Heart left ventricle (tissue), 16 donors: ENCODE measurements at regions not wholly inside any gene's neighbourhood (a gene's known extent, or its start where the extent isn't known, plus 50 kb on each side); places are given as distances from the start of the nearest gene placed in this dataset.
"Not testable (repeated sequence)": the region's sequence is repeated elsewhere in the genome, so short reads cannot be mapped to it uniquely, and the experiment has no call there.

Experiments used
- ATAC-seq, 4 donors: fragments of 200-7000 bp; cut with Tn5 transposase; one replicate each; pipeline ENCODE4 v1.9.1; 2020 to 2022; ENCODE audit warnings: moderate library complexity in 4 of 4, mild to moderate bottlenecking in 3 of 4, moderate number of reproducible peaks in 1 of 4
- DNase-seq, 5 donors: peaks; one replicate each; pipeline ENCODE4 v3.0.0-alpha.2; 2020
- H3K27ac ChIP-seq, 12 donors: fragments of 200-600 bp; sonication (generic) in 4 of 12; one replicate each; pipeline versions ENCODE4 v1.5.0 to v1.8.0; 2016 to 2022; ENCODE audit warnings: mild to moderate bottlenecking in 2 of 12
- H3K27me3 ChIP-seq, 9 donors: fragments of 200-600 bp; sonication (generic) in 2 of 9; one replicate each; pipeline versions ENCODE4 v1.5.1 to v1.8.0; 2016 to 2022; ENCODE audit warnings: mild to moderate bottlenecking in 3 of 9
- H3K36me3 ChIP-seq, 9 donors: fragments of 200-600 bp; sonication (generic) in 2 of 9; one replicate each; pipeline versions ENCODE4 v1.5.0 to v1.8.0; 2018 to 2022; ENCODE audit warnings: mild to moderate bottlenecking in 2 of 9
- H3K4me1 ChIP-seq, 12 donors: fragments of 200-600 bp; sonication (generic) in 4 of 12; one replicate each; pipeline versions ENCODE4 v1.5.0 to v1.8.0; 2016 to 2022; ENCODE audit warnings: mild to moderate bottlenecking in 3 of 12
- H3K4me3 ChIP-seq, 12 donors: fragments of 200-600 bp; sonication (generic) in 4 of 12; one replicate each; pipeline versions ENCODE4 v1.5.0 to v1.8.0; 2017 to 2022; ENCODE audit warnings: mild to moderate bottlenecking in 9 of 12, moderate library complexity in 4 of 12
- H3K9me3 ChIP-seq, 12 donors: fragments of 200-600 bp; sonication (generic) in 4 of 12; one replicate each; pipeline versions ENCODE4 v1.5.0 to v1.8.0; 2016 to 2022; ENCODE audit warnings: mild to moderate bottlenecking in 1 of 12
- POLR2A ChIP-seq, 2 donors: fragments of 450-650 bp; IDR thresholded peaks; one replicate each; pipeline ENCODE4 v1.6.1; 2017; ENCODE audit warnings: antibody characterized with exemption in 2 of 2, mild to moderate bottlenecking in 2 of 2, moderate library complexity in 2 of 2
- WGBS, 4 donors: extraction: QIAGEN DNeasy Blood & Tissue Kit in 2 of 4; methylation state at CpG; one replicate each; pipeline versions ENCODE4 v1.1.5 to v1.1.7; 2013 to 2018; 5-methylcytosine and 5-hydroxymethylcytosine counted together
- intact Hi-C, 10 donors: fragments of 100-400 bp; cut with DNase I; formaldehyde crosslinking; loops; one replicate each; pipeline versions ENCODE4 v1.11.1 to v1.14.2; 2022
- TF ChIP-seq, protein P1 (sequence below), 12 donors: fragments of 200-600 bp; sonication (generic) in 4 of 12; IDR thresholded peaks; one replicate each; pipeline versions ENCODE4 v1.5.0 to v1.8.0; 2018 to 2022; ENCODE audit warnings: antibody characterized with exemption in 12 of 12, mild to moderate bottlenecking in 5 of 12
- donor health status: ischemic (EF 13 %, LVEDD 7.1; RV severe dilation, severe dysfunction).
- donor health status: healthy with polysubstance abuse.
- donor health status: DM: no; HTN: yes; CAD: no.
- donor health status: DM: no; HTN: no; CAD: no.
- donor health status: ischemic (EF 25% LVEDD 6.9; RV normal size, moderate dysfunction).
- donor health status: ischemic (EF 25% LVEDD 5.7; RV mildly dilated, moderate dysfunction).
- donor health status: healthy.
- donor health status: DM: yes; HTN: yes; CAD: no.
- donor health status: ischemic (EF 35%, LVEDD 5.7; RV mildly dilated, moderate dysfunction).
- donor health status: nonischemic (EF 11% LVEDD 7.7; RV severe dilation, severe dysfunction).
- donor health status: DM: yes; HTN: yes; CAD: no.
- donor health status: PGD.
- donor health status: ischemic (EF 29% LVEDD 5.4; RV normal size, mild dysfunction).
- donor health status: nonischemic (EF 23%, LVEDD 6.1; RV moderate dilation, normal function).

DNA sequence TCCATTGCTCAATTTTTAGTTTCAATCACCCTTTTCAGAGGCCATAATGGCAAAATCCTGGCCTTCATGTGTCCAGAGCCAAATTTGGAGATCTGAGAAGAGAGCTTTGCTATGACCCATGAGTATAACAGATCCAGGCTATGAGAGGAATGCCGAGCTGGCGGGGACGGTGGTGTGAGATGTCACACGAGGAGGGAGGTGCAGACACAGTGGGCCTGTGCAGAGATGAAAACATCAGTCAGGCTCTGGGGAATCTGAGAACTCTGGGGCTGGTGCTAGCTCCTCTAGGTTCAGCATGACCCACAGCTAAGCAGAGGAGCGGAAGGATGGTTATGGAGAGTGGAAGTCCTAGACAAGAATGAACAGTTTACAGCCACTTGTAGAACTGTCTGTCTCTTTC lies 398.3 kb upstream of the ATP10A start:
- H3K4me3 ChIP-seq, result peak overlapping the region in 2 of 12 donors; percentile 17 to 22
- peak in 4 of 5 donors; percentile 36 to 79 (median 58) for DNase-seq
- 27 to 36% (median 32%) methylated on average over 5 of the region's 5 CpGs for WGBS, 4 donors
- intact Hi-C loops, result loop anchor here in 7 of 10 donors (5.0 to 10.0 kb wide), 4 partner anchors 224 to 769 kb away; no protein-coding TSS in a partner anchor
- no peaks in the 10 kb centered on the region for H3K36me3 ChIP-seq
- H3K27me3 ChIP-seq, result no peaks in the 10 kb centered on the region
- no peak for TF ChIP-seq POLR2A (IDR thresholded peaks at IDR 0.05)
- TF ChIP-seq, protein P1, sequence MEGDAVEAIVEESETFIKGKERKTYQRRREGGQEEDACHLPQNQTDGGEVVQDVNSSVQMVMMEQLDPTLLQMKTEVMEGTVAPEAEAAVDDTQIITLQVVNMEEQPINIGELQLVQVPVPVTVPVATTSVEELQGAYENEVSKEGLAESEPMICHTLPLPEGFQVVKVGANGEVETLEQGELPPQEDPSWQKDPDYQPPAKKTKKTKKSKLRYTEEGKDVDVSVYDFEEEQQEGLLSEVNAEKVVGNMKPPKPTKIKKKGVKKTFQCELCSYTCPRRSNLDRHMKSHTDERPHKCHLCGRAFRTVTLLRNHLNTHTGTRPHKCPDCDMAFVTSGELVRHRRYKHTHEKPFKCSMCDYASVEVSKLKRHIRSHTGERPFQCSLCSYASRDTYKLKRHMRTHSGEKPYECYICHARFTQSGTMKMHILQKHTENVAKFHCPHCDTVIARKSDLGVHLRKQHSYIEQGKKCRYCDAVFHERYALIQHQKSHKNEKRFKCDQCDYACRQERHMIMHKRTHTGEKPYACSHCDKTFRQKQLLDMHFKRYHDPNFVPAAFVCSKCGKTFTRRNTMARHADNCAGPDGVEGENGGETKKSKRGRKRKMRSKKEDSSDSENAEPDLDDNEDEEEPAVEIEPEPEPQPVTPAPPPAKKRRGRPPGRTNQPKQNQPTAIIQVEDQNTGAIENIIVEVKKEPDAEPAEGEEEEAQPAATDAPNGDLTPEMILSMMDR (IDR thresholded peaks at IDR 0.05), result no peak
- H3K4me1 ChIP-seq, result peaks cover 0 to 17% (median 0%) of the 10 kb centered on the region in 12 donors
- H3K9me3 ChIP-seq, result no peaks in the 10 kb centered on the region
- peak; percentile 86 to 96 (median 90) for ATAC-seq
- peak overlapping the region in 10 of 12 donors; percentile 25 to 77 (median 64) for H3K27ac ChIP-seq

DNA sequence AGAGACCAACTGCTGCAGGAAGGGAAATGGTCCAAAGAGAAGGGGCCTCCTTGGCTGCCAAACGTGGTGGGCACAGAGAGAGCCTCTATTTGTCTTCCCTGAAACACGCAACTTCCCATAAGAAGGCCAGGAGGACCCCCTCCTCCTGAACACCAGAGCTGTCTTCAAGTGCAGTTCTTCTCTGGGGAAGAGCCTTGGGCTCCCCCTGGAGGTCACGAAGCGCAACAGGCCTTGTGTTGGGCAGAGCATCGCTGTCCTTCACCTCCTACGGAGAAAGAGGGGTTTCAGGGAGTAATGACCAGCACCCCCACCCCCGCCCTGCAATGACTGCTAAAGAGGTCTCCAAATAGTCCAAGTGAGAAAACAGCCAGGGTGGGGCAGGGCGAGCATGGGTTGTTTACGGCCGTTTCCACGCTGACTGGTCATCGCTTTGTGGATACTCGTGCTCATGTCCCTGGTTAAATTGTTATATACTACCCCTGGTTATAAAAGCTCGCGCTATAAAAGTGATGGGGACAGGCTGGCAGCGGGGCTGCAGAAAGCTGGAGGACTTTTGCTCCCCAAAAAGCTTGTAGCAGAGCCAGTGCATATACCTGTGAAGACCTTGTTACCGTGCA lies 397.5 kb upstream of the ATP10A start:
- Histone ChIP-seq H3K4me3 (no peak overlapping the region), H3K9me3 (no peaks in the 10 kb centered on the region), H3K4me1 (peaks cover 0 to 17% (median 0%) of the 10 kb centered on the region in 12 donors), H3K27me3 (no peaks in the 10 kb centered on the region), H3K36me3 (no peaks in the 10 kb centered on the region), H3K27ac (peak overlapping the region in 6 of 12 donors; percentile 43 to 77 (median 61))
- intact Hi-C loops, result loop anchor here in 7 of 10 donors (5.0 to 10.0 kb wide), 4 partner anchors 223 to 768 kb away; no protein-coding TSS in a partner anchor
- 57 to 67% (median 61%) methylated on average over 16 to 17 of the region's 17 CpGs for WGBS, 4 donors
- ATAC-seq, result no peak
- TF ChIP-seq, protein P1 (IDR thresholded peaks at IDR 0.05), result peak; percentile 44 to 69 (median 56)
- no peak for TF ChIP-seq POLR2A (IDR thresholded peaks at IDR 0.05)
- DNase-seq, result peak in 1 of 5 donors; percentile 31

DNA sequence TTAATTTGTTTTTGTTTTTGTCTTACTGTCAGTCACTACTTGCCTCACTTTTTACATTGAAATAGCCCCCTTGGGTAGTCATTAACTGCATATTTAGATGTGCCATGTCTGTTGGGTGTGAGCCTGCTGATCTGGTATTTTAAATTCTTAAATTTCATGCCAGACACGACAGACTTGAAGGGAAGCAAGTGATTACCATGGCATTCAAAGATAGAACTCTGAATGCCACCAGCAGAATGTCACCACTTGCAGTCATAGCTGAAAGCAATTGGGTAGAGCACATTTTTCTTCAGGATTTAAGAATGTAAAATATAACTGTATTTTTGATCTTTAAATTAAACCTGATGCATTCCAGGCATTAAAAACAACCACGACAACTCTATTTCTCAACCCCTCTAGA lies 396.5 kb upstream of the ATP10A start:
- H3K36me3 ChIP-seq, result no peaks in the 10 kb centered on the region
- H3K9me3 ChIP-seq, result no peaks in the 10 kb centered on the region
- H3K4me3 ChIP-seq, result no peak overlapping the region
- no peak for TF ChIP-seq POLR2A (IDR thresholded peaks at IDR 0.05)
- TF ChIP-seq, protein P1 (IDR thresholded peaks at IDR 0.05), result no peak
- 45 to 54% (median 49%) methylated on average over 2 of the region's 2 CpGs for WGBS, 4 donors
- intact Hi-C loops, result no loop called here
- DNase-seq (no peak), ATAC-seq (no peak)
- peak overlapping the region in 3 of 12 donors; percentile 40 to 58 (median 41) for H3K27ac ChIP-seq
- peaks cover 0 to 17% (median 0%) of the 10 kb centered on the region in 12 donors for H3K4me1 ChIP-seq
- no peaks in the 10 kb centered on the region for H3K27me3 ChIP-seq

DNA sequence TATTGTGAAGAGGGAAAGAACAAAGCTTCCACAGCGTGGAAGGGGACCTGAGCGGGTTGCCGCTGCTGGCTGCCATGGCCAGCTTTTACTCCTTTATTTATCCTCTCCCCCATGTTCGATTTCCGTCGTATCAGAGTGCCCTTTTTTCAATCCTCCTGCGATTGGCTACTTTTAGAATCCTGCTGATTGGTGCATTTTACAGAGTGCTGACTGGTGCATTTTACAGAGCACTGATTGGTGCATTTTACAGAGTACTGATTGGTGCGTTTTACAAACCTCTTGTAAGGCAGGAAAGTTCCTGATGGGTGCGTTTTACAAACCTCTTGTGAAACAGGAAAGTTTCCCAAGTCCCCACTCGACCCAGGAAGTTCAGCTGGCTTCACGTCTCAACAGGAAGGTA lies 381.7 kb upstream of the ATP10A start:
- DNase-seq, H3K27me3 ChIP-seq, H3K9me3 ChIP-seq, ATAC-seq, H3K27ac ChIP-seq, H3K4me1 ChIP-seq, H3K4me3 ChIP-seq, H3K36me3 ChIP-seq: not testable (repeated sequence)
- intact Hi-C loops, result loop anchor here in 1 of 10 donors (10.0 kb wide), 1 partner anchor 60 kb away; no protein-coding TSS in a partner anchor
- 77 to 86% (median 84%) methylated on average over 11 of the region's 11 CpGs for WGBS, 4 donors
